GM18867 (cell line): ENCODE measurements at regions not wholly inside any gene's neighbourhood (a gene's known extent, or its start where the extent isn't known, plus 50 kb on each side); places are given as distances from the start of the nearest gene placed in this dataset.

Source experiments
- ATAC-seq: cut with Tn5 transposase; IDR thresholded peaks from one replicate; pipeline ENCODE4 v1.9.1; 2021; ENCODE audit warnings: mild to moderate bottlenecking, moderate library complexity; ENCODE audit not compliant: unreplicated experiment

DNA sequence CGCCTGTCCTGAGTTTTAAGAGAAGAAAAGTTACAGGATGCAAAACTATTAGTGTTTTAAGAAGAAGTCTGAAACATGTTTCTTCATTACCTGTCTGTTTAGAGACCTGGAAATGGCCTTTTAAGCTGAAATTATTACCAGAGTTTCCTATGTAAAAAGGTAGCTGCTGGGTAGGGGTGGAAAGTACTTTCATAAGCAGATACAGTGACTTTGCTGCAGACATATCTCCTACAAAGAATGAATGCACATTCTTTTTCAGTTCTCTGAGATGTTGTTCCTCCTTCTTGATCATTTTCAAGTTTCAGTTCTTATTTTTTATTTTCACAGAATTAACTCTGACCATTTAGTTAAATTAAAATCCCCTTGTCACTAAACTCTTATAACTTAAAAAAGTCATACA is 1329.6 kb downstream of the KCNT2 start:
- ATAC-seq = peak; percentile 89

GRCh38 chr1:195275710-195276109 is 1332.5 kb downstream of the KCNT2 start:
- ATAC-seq = peak; percentile 53

GRCh38 chr1:195251900-195252299 is 1356.3 kb downstream of the KCNT2 start:
- no peak for ATAC-seq

DNA sequence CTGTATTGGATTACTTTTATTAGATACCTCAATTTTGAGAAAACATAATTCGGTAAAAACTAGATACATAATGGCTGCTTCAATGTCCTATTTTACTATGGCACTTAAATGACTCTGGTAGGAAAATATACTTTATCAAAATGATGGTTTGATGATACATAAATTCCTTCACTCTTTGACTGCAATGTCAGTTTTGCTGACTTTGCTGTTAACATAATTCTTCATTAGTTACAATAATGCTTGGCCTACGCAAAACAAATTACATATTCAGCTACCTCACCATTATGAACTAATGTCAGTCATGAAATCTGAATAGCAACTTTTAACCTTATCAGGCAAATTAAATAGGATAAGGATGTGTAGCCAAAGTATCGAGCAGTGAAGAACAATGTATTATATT is 1364.7 kb downstream of the KCNT2 start:
- ATAC-seq = no peak

DNA sequence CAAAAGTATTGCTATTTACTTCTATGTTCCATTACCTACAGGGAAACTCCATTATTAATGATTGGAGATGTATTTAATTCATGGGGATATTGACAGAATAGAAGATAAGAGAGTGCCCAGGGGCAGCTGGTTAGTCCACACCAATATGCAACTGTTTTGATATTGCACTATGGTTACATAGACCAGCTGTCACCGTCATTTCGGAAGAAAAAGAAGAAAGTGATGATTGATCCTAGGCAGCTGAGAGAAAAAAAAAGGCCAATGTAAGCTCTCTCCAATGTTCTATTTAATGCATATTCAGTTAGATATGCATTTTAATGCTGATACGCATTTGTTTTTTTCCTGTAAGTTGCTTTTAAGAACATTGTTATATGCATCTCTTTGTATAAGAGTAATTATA is 1367.2 kb downstream of the KCNT2 start:
- no peak for ATAC-seq

GRCh38 chr1:195238313-195238712 is 1369.9 kb downstream of the KCNT2 start:
- no peak for ATAC-seq

DNA sequence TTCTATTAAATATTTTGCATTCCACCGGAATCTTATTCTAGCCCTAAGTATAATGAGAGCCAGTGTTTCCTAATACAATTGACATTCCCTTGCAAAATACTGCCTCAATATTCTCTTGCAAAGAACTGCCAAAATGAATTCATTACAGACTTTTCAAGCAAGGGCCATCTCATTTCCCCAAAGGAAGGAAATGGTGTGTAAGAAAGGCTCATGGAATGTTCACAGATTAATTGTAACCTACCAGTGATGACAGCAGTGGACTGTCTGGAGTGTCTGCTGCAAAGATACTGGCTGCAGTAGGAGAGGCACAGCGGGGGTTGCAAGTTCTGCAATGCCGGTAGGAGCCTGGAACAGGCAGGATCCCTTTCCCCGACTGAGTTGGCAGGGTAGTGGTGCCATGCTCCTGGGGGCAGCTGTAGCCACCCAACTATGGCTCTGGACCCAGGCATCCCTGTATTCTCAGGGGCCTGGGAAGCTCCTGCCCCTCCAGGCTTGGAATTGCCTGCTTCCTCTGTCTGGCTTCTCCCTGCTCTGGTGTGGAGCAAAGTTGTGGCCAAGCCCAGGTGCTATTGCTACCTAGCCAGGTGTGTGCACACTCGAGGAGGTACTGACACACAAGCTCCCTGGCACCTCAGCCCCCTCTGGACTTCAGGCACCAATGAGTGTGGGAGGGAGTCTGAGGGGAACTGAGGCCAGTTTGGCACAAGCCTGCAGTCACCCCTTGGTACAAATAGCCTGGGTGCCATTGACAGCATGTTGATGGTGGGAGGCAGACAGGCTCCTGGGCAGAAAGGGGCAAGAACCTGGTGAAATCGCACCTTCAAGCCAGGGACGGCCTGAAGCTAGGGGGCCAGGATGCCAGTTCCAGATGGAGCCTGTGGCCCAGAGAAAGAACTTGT is 1371.0 kb downstream of the KCNT2 start:
- no peak for ATAC-seq

DNA sequence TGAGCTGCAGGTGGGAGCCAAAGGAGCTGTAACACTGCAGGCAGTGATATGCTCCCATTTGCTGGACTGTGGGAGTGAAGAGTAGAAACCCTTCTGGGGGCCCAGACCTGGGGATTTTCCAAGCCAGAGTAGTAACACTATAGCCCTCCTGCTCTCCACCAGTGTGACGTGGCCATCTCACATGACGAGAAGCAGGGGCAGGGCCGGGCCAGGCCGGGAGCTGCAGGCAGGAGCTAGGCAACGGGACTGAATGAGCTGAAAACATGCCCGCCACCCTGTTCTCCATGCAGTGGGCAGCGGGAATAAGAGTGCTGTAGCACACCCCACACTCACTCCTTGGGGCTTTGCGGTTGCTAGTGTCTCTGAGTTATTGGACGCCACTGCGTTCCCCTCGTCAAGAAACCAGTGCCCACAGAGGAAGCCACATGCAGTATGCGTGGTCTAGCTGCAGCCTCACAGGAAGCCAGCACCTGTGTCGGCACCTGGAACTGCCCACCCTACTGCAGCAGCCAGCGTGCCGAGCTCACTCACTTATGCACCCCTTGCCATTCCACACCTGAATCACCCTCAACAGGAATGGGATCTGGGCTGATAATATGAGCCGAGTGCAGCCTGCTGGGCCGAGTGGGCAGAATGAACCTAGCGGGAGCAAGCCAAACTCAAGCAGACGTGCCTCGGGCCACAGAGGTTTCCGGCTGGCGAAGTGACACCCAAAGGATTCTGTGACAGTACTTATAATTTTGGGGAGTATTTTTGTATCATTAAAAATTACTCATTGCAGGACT is 1389.6 kb downstream of the KCNT2 start:
- no peak for ATAC-seq

- ATAC-seq = no peak
Observed at GRCh38 chr1:195202241-195202640, 1406.0 kb downstream of the KCNT2 start.

DNA sequence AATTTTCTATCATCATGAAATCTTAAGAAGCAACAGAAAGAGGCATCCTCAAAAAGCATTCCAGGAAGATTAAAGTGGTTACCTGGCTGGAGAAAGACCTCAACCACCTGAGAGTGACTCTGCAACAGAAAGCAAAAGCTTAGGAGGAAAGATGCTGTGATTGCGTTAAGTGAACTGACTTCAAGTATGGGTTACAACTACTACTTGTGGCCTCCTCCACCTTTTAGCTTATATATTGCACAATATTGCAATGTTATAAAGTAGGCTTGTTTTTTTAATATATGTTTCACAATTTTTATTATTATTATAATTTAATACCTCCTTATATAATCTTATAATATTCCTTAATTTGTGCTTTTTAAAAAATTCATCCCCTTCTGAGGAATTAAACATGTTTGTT is 1407.5 kb downstream of the KCNT2 start:
- no peak for ATAC-seq

- ATAC-seq = no peak
Observed at GRCh38 chr1:195197116-195197515, 1411.1 kb downstream of the KCNT2 start.

DNA sequence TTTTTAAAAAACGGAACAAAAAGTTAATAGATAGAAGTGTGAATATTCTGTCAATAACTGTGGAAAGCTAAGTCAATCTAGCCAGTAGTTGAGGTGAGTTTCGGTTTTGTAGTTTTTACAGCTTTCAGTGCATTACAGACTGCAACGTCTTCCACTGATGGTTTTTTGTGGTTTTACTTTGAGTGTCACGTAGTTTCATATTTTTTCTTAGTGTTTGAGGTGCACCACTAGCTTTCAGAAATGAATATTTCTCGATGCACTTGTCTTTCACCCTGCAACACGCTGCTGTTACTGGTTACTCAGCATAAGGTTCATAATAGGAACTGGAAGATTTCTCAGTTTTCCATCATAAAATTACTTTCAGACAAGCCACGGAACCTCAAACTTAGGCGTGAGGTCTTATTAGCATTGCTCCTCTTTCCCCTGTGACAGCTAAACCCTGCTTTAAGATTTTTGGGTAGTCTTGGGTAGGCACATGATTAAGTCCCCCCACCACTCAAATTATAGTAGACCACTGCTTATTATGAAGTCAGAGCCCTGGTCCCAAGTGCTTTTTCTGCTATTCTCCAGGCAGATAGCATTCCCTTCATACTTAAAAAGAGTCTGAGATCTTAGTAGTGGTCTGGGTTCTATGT is 1412.7 kb downstream of the KCNT2 start:
- ATAC-seq = peak; percentile 93

GRCh38 chr1:195193134-195193533 is 1415.1 kb downstream of the KCNT2 start:
- no peak for ATAC-seq

GRCh38 chr1:195188821-195189220 is 1419.4 kb downstream of the KCNT2 start:
- ATAC-seq = no peak

DNA sequence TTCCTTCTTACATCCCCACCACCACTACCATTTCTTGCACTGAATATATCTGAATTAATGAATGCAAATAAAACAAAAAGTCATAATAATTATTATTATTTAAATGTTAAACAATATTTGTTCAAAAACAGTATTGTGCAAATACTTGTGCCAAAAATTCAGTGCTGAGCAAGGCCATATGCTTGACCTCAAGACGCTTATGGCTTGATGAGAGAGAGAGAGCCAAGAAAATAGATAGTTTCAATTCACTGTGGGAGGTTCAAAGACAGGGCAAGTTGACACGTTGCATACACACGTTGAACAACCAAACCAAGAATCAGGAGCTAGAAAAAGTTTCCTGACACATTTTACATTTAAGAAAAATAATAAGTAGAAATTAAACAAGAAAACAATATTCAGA is 1421.7 kb downstream of the KCNT2 start:
- no peak for ATAC-seq

GRCh38 chr1:195185736-195186135 is 1422.5 kb downstream of the KCNT2 start:
- ATAC-seq = no peak

- peak; percentile 70 for ATAC-seq
Observed at GRCh38 chr1:195185321-195185720, 1422.9 kb downstream of the KCNT2 start.

DNA sequence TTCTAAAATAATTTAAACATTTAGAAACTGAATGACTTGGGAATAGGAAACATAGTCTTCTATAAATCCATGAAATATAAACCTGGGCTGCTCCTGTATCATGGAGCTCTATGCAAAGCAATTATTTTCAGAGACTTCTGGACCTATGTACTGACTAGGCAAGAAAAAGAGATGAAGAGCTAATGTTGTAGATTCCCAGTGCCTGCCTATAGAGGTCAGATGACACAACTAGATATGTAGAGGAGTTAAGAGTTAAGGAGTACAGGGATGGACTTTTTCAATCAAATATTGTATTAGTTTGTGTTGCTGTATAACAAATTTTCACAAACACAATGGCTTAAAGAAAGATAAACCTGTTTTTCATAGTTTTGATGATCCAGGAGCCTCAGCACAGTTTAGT is 1434.5 kb downstream of the KCNT2 start:
- peak; percentile 71 for ATAC-seq

DNA sequence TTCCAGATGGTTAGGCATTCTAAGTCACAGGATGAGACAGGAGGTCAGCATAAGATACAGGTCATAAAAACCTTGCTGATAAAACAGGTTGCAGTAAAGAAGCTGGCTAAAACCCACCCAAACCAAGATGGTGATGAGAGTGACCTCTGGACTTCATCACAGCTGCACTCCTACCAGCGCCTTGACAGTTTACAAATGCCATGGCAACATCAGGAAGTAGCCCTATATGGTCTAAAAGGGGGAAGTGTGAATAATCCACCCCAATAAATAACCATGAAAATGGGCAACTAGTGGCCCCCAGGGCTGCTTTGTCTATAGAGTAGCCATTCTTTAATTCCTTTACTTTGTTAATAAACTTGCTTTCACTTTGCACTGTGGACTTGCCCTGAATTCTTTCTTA is 1448.4 kb downstream of the KCNT2 start:
- peak; percentile 71 for ATAC-seq

DNA sequence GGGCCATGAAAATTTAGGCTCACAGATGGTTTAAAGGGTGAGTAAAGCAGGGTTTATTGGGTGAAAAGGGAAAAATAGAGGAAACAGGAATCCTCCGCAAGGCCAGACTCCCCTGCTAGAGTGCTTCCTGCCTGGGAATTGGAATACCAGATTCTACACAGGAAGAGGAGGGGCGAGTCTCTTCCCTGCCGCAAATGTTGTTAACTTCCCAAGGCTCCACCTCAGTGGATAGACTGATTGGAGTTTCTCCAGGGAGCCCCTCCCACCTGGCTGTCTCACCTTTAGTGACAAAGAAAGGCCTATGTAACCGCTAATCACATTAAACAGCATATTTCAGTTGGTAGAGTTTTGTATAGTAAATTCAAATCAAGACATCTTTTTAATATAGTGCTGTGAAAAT is 1450.1 kb downstream of the KCNT2 start:
- no peak for ATAC-seq

DNA sequence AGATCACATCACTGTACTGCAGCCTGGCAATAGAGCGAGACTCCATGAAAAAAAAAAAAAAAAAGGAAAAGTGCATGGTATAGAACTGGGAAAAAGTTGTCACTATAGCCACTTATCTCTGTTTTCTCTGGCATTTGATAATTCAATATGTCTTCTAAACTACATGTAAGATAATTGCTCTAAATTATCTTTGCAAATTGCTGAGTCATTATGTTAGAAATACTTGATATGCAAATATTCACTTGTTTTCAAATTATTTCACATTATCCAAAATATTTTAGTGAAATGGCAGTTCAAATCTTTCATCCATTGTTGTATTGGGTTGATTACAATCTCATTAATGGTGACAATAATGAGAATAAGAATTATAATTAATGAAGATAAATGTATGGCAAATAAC is 1455.1 kb downstream of the KCNT2 start:
- ATAC-seq = no peak

- ATAC-seq = no peak
Observed at GRCh38 chr1:195150768-195151167, 1457.5 kb downstream of the KCNT2 start.
